OCI-LY7 (cell line): ENCODE measurements at regions not wholly inside any gene's neighbourhood (a gene's known extent, or its start where the extent isn't known, plus 50 kb on each side); places are given as distances from the start of the nearest gene placed in this dataset.

Source experiments
- CTCF ChIP-seq: fragments of 200-600 bp; sonication (generic); conservative IDR thresholded peaks from 2 replicates; pipeline ENCODE4 v1.5.1; 2014; ENCODE audit warnings: mild to moderate bottlenecking, antibody characterized with exemption, low read length, moderate library complexity, mixed read lengths
- EZH2phosphoT487 ChIP-seq: fragments of 200-600 bp; sonication (generic); IDR thresholded peaks from 2 replicates; pipeline ENCODE4 v1.6.1; 2018; ENCODE audit warnings: low read depth, borderline replicate concordance, mild to moderate bottlenecking, mixed run types, antibody characterized with exemption, low read length, moderate library complexity, mixed read lengths

DNA sequence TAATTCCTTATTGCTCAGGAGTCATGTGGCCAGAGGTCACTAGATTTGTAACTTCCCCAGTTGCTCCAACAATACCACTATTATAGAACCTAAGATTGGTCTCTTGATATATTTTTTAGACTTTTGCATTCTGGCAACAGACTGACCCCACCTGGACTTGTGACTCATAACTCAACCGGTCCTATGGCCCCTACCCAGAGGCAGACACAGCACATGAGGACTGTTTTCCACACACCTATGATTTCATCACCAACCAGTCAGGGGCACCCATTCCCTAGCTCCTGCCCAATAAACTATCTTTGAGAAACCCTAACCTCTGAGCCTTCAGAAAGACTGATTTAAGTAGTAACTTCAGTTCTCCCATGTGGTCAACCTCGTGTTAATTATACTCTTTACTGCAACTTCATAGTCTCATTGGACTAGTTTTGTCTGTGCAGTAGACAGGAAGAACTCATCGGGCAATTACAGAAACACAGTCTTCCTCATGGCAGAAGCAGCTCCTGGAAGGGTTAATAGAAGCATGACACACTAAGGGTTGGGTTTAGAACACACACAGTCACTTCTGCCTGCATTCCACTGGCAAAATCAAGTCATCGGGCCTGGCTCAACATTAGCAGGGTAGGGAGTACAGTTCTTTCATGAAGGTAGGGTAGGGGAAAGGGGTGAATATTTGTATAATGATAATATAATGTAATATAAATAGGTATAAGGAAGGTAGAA is 251.8 kb downstream of the UQCRFS1 start:
- TF ChIP-seq CTCF = no peak
- no peak for TF ChIP-seq EZH2phosphoT487
